HEK293 (cell line): ENCODE measurements at regions not wholly inside any gene's neighbourhood (a gene's known extent, or its start where the extent isn't known, plus 50 kb on each side); places are given as distances from the start of the nearest gene placed in this dataset.

Experiments
- CTCF ChIA-PET: fragments of 350-600 bp; formaldehyde crosslinking; extraction: SDS; loops from one replicate; lab custom pipeline; 2021; ENCODE audit warnings: antibody characterized with exemption; lab: Yijun Ruan, JAX
- POLR2A ChIA-PET: fragments of 300-600 bp; formaldehyde crosslinking; extraction: SDS; loops from one replicate; lab custom pipeline; 2020; ENCODE audit warnings: antibody characterized with exemption, inconsistent platforms; lab: Yijun Ruan, JAX
- H3K27ac ChIP-seq: fragments of 200-500 bp; sonication (Bioruptor generic); 2 replicates; pipeline ENCODE4 v1.5.1; 2014; ENCODE audit warnings: low read depth, low read length, control low read depth, inconsistent platforms; ENCODE audit errors: extremely low read depth
- H3K36me3 ChIP-seq, 2 experiments: fragments of 200-500 bp in 1 of 2; sonication (Bioruptor generic) in 1 of 2; 1 replicate in 1 of 2; 2 replicates in 1 of 2; pipeline ENCODE4 v1.5.1; 2014 to 2017; ENCODE audit warnings: inconsistent platforms in 2 of 2, low read length in 2 of 2; ENCODE audit not compliant: control insufficient read depth in 2 of 2, insufficient read depth in 1 of 2
- H3K4me1 ChIP-seq: fragments of 200-500 bp; sonication (Bioruptor generic); 2 replicates; pipeline ENCODE4 v1.5.1; 2014; ENCODE audit warnings: mild to moderate bottlenecking, low read length, inconsistent platforms; ENCODE audit not compliant: control insufficient read depth, insufficient read depth
- H3K4me3 ChIP-seq: 2 replicates; pipeline ENCODE4 v1.5.1; 2011; ENCODE audit warnings: low read depth, mild to moderate bottlenecking, control low read depth, low read length, moderate library complexity
- H3K9me3 ChIP-seq: fragments of 200-500 bp; sonication (Bioruptor generic); 2 replicates; pipeline ENCODE4 v1.5.1; 2014; ENCODE audit warnings: low read depth, low read length, inconsistent platforms; ENCODE audit not compliant: control insufficient read depth, insufficient read depth
- BCL11B ChIP-seq: fragments of 450-650 bp; formaldehyde crosslinking; IDR thresholded peaks from 2 replicates; pipeline ENCODE4 v1.5.1; 2016; ENCODE audit warnings: low read depth, missing biosample characterization, missing genetic modification characterization
- FEZF1 ChIP-seq: fragments of 450-650 bp; formaldehyde crosslinking; IDR thresholded peaks from 2 replicates; pipeline ENCODE4 v1.5.1; 2016; ENCODE audit warnings: missing biosample characterization, missing genetic modification characterization
- KLF16 ChIP-seq: fragments of 450-650 bp; formaldehyde crosslinking; IDR thresholded peaks from 2 replicates; pipeline ENCODE4 v1.5.1; 2017; ENCODE audit warnings: missing biosample characterization, missing genetic modification characterization
- ZBTB17 ChIP-seq: fragments of 450-650 bp; formaldehyde crosslinking; IDR thresholded peaks from 2 replicates; pipeline ENCODE4 v1.5.1; 2016; ENCODE audit warnings: missing biosample characterization, missing genetic modification characterization
- ZIC2 ChIP-seq: fragments of 450-650 bp; formaldehyde crosslinking; IDR thresholded peaks from 2 replicates; pipeline ENCODE4 v1.5.1; 2016; ENCODE audit warnings: missing biosample characterization, missing genetic modification characterization
- ZNF114 ChIP-seq: fragments of 450-650 bp; formaldehyde crosslinking; IDR thresholded peaks from 2 replicates; pipeline ENCODE4 v1.5.0; 2017; ENCODE audit warnings: missing biosample characterization, missing genetic modification characterization
- ZNF138 ChIP-seq: fragments of 450-650 bp; formaldehyde crosslinking; IDR thresholded peaks from 2 replicates; pipeline ENCODE4 v1.5.1; 2016; ENCODE audit warnings: missing biosample characterization, missing genetic modification characterization, borderline replicate concordance
- ZNF202 ChIP-seq: fragments of 450-650 bp; formaldehyde crosslinking; IDR thresholded peaks from 2 replicates; pipeline ENCODE4 v1.5.1; 2016; ENCODE audit warnings: missing biosample characterization, missing genetic modification characterization, borderline replicate concordance
- ZNF23 ChIP-seq: fragments of 450-650 bp; formaldehyde crosslinking; IDR thresholded peaks from 2 replicates; pipeline ENCODE4 v1.5.1; 2016; ENCODE audit warnings: missing biosample characterization, missing genetic modification characterization, borderline replicate concordance
- ZNF239 ChIP-seq: fragments of 450-650 bp; formaldehyde crosslinking; IDR thresholded peaks from 2 replicates; pipeline ENCODE4 v1.5.1; 2016; ENCODE audit warnings: missing biosample characterization, missing genetic modification characterization
- ZNF335 ChIP-seq: fragments of 450-650 bp; formaldehyde crosslinking; conservative IDR thresholded peaks from 2 replicates; pipeline ENCODE4 v1.5.1; 2016; ENCODE audit warnings: missing biosample characterization, missing genetic modification characterization
- ZNF341 ChIP-seq: fragments of 450-650 bp; formaldehyde crosslinking; IDR thresholded peaks from 2 replicates; pipeline ENCODE4; 2016; ENCODE audit warnings: low read depth, missing biosample characterization, missing genetic modification characterization
- ZNF544 ChIP-seq: fragments of 450-650 bp; formaldehyde crosslinking; IDR thresholded peaks from 2 replicates; pipeline ENCODE4 v1.5.0; 2017; ENCODE audit warnings: missing biosample characterization, missing genetic modification characterization
- ZNF571 ChIP-seq: fragments of 450-650 bp; formaldehyde crosslinking; IDR thresholded peaks from 2 replicates; pipeline ENCODE4 v1.5.0; 2017; ENCODE audit warnings: missing biosample characterization, missing genetic modification characterization
- ZNF624 ChIP-seq: fragments of 450-650 bp; formaldehyde crosslinking; IDR thresholded peaks from 2 replicates; pipeline ENCODE4 v1.5.1; 2017; ENCODE audit warnings: missing biosample characterization, missing genetic modification characterization
- ZNF664 ChIP-seq: fragments of 450-650 bp; formaldehyde crosslinking; IDR thresholded peaks from 2 replicates; pipeline ENCODE4 v1.5.1; 2016; ENCODE audit warnings: missing biosample characterization, missing genetic modification characterization
- ZXDB ChIP-seq: fragments of 450-650 bp; formaldehyde crosslinking; IDR thresholded peaks from 2 replicates; pipeline ENCODE4 v1.5.1; 2016; ENCODE audit warnings: missing biosample characterization, missing genetic modification characterization
- TF ChIP-seq, protein P1 (sequence below): fragments of 450-650 bp; formaldehyde crosslinking; IDR thresholded peaks from 2 replicates; pipeline ENCODE4; 2016; ENCODE audit warnings: missing biosample characterization, missing genetic modification characterization
- TF ChIP-seq, protein P2 (sequence below): fragments of 450-650 bp; formaldehyde crosslinking; IDR thresholded peaks from 2 replicates; pipeline ENCODE4 v1.5.1; 2016; ENCODE audit warnings: missing biosample characterization, missing genetic modification characterization
- TF ChIP-seq, protein P3 (sequence below): fragments of 450-650 bp; formaldehyde crosslinking; IDR thresholded peaks from 2 replicates; pipeline ENCODE4 v1.5.1; 2017; ENCODE audit warnings: missing biosample characterization, missing genetic modification characterization
- TF ChIP-seq, protein P4 (sequence below): fragments of 450-650 bp; formaldehyde crosslinking; IDR thresholded peaks from 2 replicates; pipeline ENCODE4 v1.5.0; 2017; ENCODE audit warnings: missing biosample characterization, missing genetic modification characterization, borderline replicate concordance
- TF ChIP-seq, protein P5 (sequence below): fragments of 450-650 bp; IDR thresholded peaks from 2 replicates; pipeline ENCODE4 v1.5.1; 2018; ENCODE audit warnings: missing biosample characterization, missing genetic modification characterization
- TF ChIP-seq, protein P6 (sequence below): fragments of 450-650 bp; formaldehyde crosslinking; IDR thresholded peaks from 2 replicates; pipeline ENCODE4 v1.5.1; 2016; ENCODE audit warnings: missing biosample characterization, missing genetic modification characterization

DNA sequence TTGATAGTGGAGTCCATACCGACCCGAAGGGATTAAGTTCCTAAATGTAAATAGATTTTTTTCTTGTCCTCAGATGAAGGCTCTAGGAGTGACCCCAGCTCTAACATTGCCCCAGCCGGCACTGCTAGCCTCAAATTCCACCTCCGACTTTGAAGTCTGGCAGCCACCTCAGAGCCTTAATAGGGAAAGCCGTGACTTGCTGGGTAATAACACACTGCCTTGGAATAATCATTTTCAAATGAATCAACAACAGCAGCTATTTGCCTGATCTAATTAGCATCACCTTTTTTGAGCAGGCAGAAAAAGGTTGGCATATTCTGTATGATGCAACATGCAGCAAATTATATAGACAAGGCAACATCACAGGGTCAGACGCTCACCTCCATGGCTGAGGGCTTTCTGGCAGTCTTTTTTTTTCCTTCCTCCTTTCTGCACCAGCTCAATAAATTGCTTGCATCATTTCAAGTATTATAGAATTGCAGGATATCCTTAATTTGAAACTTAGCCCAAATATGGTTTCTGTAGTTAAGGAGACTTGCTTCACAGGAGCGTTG is 276.5 kb upstream of the ATP5MC3 start:
- no peak overlapping the region for H3K4me3 ChIP-seq
- POLR2A ChIA-PET, result no interaction called here
- no peak overlapping the region for H3K27ac ChIP-seq
- CTCF ChIA-PET, result no interaction called here
- no peaks in the 10 kb centered on the region for H3K9me3 ChIP-seq
- no peak for TF ChIP-seq ZNF23 (tag by site-specific recombination)
- no peak for TF ChIP-seq ZNF114 (tag by site-specific recombination)
- TF ChIP-seq, protein P1, sequence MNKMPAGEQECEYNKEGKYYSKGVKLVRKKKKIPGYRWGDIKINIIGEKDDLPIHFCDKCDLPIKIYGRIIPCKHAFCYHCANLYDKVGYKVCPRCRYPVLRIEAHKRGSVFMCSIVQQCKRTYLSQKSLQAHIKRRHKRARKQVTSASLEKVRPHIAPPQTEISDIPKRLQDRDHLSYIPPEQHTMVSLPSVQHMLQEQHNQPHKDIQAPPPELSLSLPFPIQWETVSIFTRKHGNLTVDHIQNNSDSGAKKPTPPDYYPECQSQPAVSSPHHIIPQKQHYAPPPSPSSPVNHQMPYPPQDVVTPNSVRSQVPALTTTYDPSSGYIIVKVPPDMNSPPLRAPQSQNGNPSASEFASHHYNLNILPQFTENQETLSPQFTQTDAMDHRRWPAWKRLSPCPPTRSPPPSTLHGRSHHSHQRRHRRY (tag by site-specific recombination), result no peak
- TF ChIP-seq ZNF571, result no peak
- TF ChIP-seq, protein P2, sequence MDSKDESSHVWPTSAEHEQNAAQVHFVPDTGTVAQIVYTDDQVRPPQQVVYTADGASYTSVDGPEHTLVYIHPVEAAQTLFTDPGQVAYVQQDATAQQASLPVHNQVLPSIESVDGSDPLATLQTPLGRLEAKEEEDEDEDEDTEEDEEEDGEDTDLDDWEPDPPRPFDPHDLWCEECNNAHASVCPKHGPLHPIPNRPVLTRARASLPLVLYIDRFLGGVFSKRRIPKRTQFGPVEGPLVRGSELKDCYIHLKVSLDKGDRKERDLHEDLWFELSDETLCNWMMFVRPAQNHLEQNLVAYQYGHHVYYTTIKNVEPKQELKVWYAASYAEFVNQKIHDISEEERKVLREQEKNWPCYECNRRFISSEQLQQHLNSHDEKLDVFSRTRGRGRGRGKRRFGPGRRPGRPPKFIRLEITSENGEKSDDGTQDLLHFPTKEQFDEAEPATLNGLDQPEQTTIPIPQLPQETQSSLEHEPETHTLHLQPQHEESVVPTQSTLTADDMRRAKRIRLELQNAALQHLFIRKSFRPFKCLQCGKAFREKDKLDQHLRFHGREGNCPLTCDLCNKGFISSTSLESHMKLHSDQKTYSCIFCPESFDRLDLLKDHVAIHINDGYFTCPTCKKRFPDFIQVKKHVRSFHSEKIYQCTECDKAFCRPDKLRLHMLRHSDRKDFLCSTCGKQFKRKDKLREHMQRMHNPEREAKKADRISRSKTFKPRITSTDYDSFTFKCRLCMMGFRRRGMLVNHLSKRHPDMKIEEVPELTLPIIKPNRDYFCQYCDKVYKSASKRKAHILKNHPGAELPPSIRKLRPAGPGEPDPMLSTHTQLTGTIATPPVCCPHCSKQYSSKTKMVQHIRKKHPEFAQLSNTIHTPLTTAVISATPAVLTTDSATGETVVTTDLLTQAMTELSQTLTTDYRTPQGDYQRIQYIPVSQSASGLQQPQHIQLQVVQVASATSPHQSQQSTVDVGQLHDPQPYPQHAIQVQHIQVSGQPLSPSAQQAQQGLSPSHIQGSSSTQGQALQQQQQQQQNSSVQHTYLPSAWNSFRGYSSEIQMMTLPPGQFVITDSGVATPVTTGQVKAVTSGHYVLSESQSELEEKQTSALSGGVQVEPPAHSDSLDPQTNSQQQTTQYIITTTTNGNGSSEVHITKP (tag by site-specific recombination), result no peak
- TF ChIP-seq ZNF624 (tag by site-specific recombination), result no peak
- no peak for TF ChIP-seq KLF16 (tag by site-specific recombination)
- no peak for TF ChIP-seq BCL11B (tag by site-specific recombination)
- TF ChIP-seq ZNF335 (tag by site-specific recombination), result peak; percentile 37; the same call in 1 of the 2 replicates
- TF ChIP-seq ZNF544, result no peak
- TF ChIP-seq, protein P3, sequence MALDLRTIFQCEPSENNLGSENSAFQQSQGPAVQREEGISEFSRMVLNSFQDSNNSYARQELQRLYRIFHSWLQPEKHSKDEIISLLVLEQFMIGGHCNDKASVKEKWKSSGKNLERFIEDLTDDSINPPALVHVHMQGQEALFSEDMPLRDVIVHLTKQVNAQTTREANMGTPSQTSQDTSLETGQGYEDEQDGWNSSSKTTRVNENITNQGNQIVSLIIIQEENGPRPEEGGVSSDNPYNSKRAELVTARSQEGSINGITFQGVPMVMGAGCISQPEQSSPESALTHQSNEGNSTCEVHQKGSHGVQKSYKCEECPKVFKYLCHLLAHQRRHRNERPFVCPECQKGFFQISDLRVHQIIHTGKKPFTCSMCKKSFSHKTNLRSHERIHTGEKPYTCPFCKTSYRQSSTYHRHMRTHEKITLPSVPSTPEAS, result no peak
- TF ChIP-seq ZXDB (tag by site-specific recombination), result no peak
- no peak for TF ChIP-seq ZNF239
- TF ChIP-seq, protein P4, sequence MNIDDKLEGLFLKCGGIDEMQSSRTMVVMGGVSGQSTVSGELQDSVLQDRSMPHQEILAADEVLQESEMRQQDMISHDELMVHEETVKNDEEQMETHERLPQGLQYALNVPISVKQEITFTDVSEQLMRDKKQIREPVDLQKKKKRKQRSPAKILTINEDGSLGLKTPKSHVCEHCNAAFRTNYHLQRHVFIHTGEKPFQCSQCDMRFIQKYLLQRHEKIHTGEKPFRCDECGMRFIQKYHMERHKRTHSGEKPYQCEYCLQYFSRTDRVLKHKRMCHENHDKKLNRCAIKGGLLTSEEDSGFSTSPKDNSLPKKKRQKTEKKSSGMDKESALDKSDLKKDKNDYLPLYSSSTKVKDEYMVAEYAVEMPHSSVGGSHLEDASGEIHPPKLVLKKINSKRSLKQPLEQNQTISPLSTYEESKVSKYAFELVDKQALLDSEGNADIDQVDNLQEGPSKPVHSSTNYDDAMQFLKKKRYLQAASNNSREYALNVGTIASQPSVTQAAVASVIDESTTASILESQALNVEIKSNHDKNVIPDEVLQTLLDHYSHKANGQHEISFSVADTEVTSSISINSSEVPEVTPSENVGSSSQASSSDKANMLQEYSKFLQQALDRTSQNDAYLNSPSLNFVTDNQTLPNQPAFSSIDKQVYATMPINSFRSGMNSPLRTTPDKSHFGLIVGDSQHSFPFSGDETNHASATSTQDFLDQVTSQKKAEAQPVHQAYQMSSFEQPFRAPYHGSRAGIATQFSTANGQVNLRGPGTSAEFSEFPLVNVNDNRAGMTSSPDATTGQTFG, result no peak
- TF ChIP-seq FEZF1 (tag by site-specific recombination), result peak; percentile 30; the same call in 1 of the 2 replicates
- TF ChIP-seq ZNF138 (tag by site-specific recombination), result no peak
- H3K4me1 ChIP-seq, result no peaks in the 10 kb centered on the region
- H3K36me3 ChIP-seq, result no peaks in the 10 kb centered on the region

DNA sequence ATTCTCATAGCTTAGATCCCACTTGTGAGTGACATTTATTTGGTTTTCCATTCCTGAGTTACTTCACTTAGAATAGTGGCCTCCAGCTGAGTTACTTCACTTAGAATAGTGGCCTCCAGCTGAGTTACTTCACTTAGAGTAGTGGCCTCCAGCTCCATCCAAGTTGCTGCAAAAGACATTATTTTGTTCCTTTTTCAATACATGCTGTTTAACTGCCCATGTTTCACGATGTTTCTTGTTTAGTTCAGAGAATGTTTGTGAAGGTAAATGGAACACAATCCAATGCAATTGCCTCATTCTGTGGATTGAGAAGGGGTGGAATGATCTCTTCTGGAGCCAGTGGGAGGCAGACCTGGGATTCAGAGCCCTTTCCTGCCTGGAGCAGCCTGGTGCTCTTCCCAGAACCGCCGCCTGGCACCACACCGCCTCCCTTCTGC is 273.5 kb upstream of the ATP5MC3 start:
- H3K4me1 ChIP-seq, result no peaks in the 10 kb centered on the region
- ChIA-PET POLR2A (no interaction called here), CTCF (no interaction called here)
- H3K36me3 ChIP-seq, result no peaks in the 10 kb centered on the region
- H3K27ac ChIP-seq, result no peak overlapping the region
- no peaks in the 10 kb centered on the region for H3K9me3 ChIP-seq
- H3K4me3 ChIP-seq, result no peak overlapping the region
- TF ChIP-seq ZNF202 (no peak), ZNF341 (peak; percentile 88), ZBTB17 (tag by site-specific recombination) (peak; percentile 68), ZIC2 (tag by site-specific recombination) (peak; percentile 95), ZNF664 (no peak)
- TF ChIP-seq, protein P5, sequence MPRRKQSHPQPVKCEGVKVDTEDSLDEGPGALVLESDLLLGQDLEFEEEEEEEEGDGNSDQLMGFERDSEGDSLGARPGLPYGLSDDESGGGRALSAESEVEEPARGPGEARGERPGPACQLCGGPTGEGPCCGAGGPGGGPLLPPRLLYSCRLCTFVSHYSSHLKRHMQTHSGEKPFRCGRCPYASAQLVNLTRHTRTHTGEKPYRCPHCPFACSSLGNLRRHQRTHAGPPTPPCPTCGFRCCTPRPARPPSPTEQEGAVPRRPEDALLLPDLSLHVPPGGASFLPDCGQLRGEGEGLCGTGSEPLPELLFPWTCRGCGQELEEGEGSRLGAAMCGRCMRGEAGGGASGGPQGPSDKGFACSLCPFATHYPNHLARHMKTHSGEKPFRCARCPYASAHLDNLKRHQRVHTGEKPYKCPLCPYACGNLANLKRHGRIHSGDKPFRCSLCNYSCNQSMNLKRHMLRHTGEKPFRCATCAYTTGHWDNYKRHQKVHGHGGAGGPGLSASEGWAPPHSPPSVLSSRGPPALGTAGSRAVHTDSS, result no peak
- TF ChIP-seq, protein P6, sequence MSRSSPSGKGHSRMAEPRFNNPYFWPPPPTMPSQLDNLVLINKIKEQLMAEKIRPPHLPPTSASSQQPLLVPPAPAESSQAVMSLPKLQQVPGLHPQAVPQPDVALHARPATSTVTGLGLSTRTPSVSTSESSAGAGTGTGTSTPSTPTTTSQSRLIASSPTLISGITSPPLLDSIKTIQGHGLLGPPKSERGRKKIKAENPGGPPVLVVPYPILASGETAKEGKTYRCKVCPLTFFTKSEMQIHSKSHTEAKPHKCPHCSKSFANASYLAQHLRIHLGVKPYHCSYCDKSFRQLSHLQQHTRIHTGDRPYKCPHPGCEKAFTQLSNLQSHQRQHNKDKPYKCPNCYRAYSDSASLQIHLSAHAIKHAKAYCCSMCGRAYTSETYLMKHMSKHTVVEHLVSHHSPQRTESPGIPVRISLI, result no peak
